ENCODE measurements at regions not wholly inside any gene's neighbourhood (a gene's known extent, or its start where the extent isn't known, plus 50 kb on each side); places are given as distances from the start of the nearest gene placed in this dataset.

DNA sequence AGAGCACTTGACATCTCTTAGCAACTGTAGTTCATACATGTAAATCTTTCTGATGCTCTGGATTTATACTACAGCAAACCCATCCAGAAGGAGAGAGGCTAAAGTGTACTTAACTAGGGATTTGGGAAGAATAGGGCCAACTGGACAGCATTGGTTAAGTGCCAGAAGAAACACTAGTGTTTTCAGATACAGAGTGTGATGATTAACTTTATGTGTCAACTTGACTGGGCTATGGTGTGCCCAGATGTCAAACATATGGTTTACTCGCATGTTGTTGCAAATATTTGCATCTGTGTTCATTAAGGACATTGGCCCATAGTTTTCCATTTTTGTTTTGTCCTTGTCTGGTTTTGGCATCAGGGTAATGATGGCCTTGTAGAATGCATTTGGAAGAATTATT is 384.7 kb upstream of the KCND2 start:
- Mint-ChIP-seq H3K27me3 (ENCODE audit: unreplicated experiment) (no peaks in the 10 kb centered on the region), H3K4me1 (ENCODE audit: low read depth, unreplicated experiment) (no peaks in the 10 kb centered on the region), H3K9me3 (ENCODE audit: unreplicated experiment) (peaks cover 4% of the 10 kb centered on the region), H3K27ac (ENCODE audit: unreplicated experiment) (no peak overlapping the region), H3K4me3 (ENCODE audit: unreplicated experiment) (no peak overlapping the region), H3K36me3 (ENCODE audit: unreplicated experiment) (no peaks in the 10 kb centered on the region)
- DNase-seq, result no peak
- TF ChIP-seq, protein P1, sequence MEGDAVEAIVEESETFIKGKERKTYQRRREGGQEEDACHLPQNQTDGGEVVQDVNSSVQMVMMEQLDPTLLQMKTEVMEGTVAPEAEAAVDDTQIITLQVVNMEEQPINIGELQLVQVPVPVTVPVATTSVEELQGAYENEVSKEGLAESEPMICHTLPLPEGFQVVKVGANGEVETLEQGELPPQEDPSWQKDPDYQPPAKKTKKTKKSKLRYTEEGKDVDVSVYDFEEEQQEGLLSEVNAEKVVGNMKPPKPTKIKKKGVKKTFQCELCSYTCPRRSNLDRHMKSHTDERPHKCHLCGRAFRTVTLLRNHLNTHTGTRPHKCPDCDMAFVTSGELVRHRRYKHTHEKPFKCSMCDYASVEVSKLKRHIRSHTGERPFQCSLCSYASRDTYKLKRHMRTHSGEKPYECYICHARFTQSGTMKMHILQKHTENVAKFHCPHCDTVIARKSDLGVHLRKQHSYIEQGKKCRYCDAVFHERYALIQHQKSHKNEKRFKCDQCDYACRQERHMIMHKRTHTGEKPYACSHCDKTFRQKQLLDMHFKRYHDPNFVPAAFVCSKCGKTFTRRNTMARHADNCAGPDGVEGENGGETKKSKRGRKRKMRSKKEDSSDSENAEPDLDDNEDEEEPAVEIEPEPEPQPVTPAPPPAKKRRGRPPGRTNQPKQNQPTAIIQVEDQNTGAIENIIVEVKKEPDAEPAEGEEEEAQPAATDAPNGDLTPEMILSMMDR (IDR thresholded peaks at IDR 0.05; ENCODE audit: partially characterized antibody, unreplicated experiment), result no peak

DNA sequence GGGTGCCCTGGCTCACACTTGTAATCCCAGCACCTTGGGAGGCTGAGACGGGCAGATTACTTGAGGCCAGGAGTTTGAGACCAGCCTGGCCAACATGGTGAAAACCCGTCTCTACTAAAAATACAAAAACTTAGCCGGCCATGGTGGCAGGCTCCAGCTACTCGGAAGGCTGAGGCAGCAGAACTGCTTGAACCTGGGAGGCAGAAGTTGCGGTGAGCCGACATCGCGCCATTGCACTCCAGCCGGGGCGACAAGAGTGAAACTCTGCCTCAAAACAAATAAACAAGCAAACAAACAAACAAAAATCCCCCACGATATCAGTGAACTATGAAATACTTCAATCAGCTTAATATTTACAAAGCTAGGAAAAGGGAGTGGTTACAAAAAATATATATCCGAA is 382.3 kb upstream of the KCND2 start:
- Mint-ChIP-seq H3K4me1 (ENCODE audit: low read depth, unreplicated experiment) (no peaks in the 10 kb centered on the region), H3K36me3 (ENCODE audit: unreplicated experiment) (no peaks in the 10 kb centered on the region), H3K27ac (ENCODE audit: unreplicated experiment) (no peak overlapping the region), H3K27me3 (ENCODE audit: unreplicated experiment) (no peaks in the 10 kb centered on the region), H3K4me3 (ENCODE audit: unreplicated experiment) (no peak overlapping the region), H3K9me3 (ENCODE audit: unreplicated experiment) (peaks cover 2% of the 10 kb centered on the region)
- no peak for DNase-seq
- TF ChIP-seq, protein P1 (IDR thresholded peaks at IDR 0.05; ENCODE audit: partially characterized antibody, unreplicated experiment), result no peak

DNA sequence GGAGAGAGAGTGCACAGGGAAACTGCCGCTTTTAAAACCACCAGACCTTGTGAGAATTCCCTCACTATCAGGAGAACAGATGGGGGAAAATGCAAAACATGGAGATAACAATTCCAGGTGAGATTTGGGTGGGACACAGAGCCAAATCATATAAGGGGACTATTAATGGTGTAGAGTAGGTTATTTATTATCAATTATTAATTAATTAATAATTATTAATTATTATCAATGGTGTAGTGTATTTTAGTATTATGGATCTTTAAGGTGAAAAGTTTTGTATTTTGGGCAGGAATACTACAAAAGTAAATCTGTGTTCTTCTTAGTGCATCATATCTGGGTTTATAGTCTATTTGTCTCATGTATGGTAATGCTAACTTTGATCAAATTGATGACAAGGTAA is 377.7 kb upstream of the KCND2 start:
- Mint-ChIP-seq H3K36me3 (ENCODE audit: unreplicated experiment) (no peaks in the 10 kb centered on the region), H3K4me3 (ENCODE audit: unreplicated experiment) (no peak overlapping the region), H3K4me1 (ENCODE audit: low read depth, unreplicated experiment) (no peaks in the 10 kb centered on the region), H3K27me3 (ENCODE audit: unreplicated experiment) (no peaks in the 10 kb centered on the region), H3K9me3 (ENCODE audit: unreplicated experiment) (no peaks in the 10 kb centered on the region), H3K27ac (ENCODE audit: unreplicated experiment) (no peak overlapping the region)
- TF ChIP-seq, protein P1 (IDR thresholded peaks at IDR 0.05; ENCODE audit: partially characterized antibody, unreplicated experiment), result no peak
- DNase-seq, result no peak

DNA sequence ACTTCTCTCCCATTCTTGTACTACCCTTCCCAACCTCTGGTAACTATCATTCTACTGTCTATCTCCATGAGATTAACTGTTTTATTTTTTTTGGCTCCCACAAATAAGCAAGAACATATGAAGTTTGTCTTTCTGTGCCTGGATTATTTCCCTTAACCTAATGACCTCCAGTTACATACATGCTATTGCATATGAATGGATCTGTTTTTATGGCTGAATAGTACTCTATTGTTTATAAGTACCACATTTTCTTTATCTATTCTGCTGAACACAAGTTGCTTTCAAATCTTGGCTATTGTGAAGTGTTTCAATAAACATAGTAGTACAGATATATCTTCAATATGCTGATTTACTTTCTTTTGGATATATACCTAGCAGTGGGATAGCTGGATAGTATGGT is 376.6 kb upstream of the KCND2 start:
- no peak overlapping the region for H3K4me3 Mint-ChIP-seq (ENCODE audit: unreplicated experiment)
- TF ChIP-seq, protein P1 (IDR thresholded peaks at IDR 0.05; ENCODE audit: partially characterized antibody, unreplicated experiment), result no peak
- H3K27me3 Mint-ChIP-seq (ENCODE audit: unreplicated experiment), result no peaks in the 10 kb centered on the region
- no peaks in the 10 kb centered on the region for H3K9me3 Mint-ChIP-seq (ENCODE audit: unreplicated experiment)
- no peaks in the 10 kb centered on the region for H3K36me3 Mint-ChIP-seq (ENCODE audit: unreplicated experiment)
- DNase-seq, result no peak
- no peak overlapping the region for H3K27ac Mint-ChIP-seq (ENCODE audit: unreplicated experiment)
- no peaks in the 10 kb centered on the region for H3K4me1 Mint-ChIP-seq (ENCODE audit: low read depth, unreplicated experiment)

DNA sequence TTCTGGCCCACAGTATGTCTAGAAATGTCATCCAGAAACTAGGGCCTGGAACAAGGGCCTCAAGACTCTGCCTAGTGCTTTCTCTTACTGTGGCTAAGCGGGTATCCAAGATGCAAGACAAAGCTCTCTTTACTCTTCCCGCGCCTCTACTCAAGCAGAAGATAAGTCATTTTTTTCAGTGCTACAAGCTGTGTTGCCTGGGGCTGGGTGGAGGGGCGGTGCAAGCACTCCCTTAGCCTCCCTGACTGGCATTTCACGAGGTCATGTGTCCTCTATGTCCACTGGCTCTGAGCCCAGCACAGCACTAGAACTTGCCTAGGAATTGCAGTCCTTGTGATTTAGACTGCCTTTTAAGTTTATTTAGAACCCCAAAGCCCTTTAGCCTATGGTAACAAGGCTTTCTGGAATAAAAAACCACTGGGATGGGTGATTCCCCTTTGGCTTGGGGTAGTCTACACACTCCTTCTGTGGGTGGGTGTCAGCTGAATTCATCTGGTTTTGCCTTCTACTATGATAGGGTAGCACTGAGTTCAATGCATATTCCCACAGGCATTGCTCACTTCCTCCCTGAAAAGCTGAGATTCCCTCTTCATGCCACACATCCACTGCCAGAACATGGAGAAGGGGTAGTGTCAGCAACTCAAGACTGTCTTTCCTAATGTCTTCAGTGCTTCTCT is 371.8 kb upstream of the KCND2 start:
- peaks cover 3% of the 10 kb centered on the region for H3K4me1 Mint-ChIP-seq (ENCODE audit: low read depth, unreplicated experiment)
- no peaks in the 10 kb centered on the region for H3K36me3 Mint-ChIP-seq (ENCODE audit: unreplicated experiment)
- no peaks in the 10 kb centered on the region for H3K27me3 Mint-ChIP-seq (ENCODE audit: unreplicated experiment)
- no peak overlapping the region for H3K4me3 Mint-ChIP-seq (ENCODE audit: unreplicated experiment)
- DNase-seq, result no peak
- no peak overlapping the region for H3K27ac Mint-ChIP-seq (ENCODE audit: unreplicated experiment)
- no peaks in the 10 kb centered on the region for H3K9me3 Mint-ChIP-seq (ENCODE audit: unreplicated experiment)
- TF ChIP-seq, protein P1 (IDR thresholded peaks at IDR 0.05; ENCODE audit: partially characterized antibody, unreplicated experiment), result no peak

Measured in glutamatergic neuron (in vitro differentiated cells).